T1000 (cell line): ENCODE measurements at regions not wholly inside any gene's neighbourhood (a gene's known extent, or its start where the extent isn't known, plus 50 kb on each side); places are given as distances from the start of the nearest gene placed in this dataset.
"Not testable (repeated sequence)": the region's sequence is repeated elsewhere in the genome, so short reads cannot be mapped to it uniquely, and the experiment has no call there.

ENCODE experiments used
- DNase-seq: peaks from one replicate; lab custom pipeline; 2025; ENCODE audit warnings: mixed read lengths; lab: John Stamatoyannopoulos, UW

DNA sequence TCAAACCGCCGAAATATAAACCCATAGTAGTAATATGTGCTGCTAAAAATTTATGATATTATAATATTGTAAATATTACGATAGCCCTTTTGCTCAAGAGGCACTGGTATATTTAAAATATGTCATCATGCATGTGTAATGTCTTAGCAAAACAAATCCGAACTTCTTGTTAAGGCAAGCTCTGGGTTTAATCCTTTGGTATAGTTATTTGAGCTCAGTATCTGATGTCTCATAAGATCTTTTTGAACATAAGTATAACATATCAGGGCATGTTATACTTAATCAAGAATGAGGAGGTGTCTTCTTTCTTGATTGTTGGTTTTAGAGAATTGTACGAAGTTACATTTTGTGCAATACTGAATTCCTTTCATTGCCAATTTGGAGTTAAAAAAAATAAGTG lies 154.1 kb upstream of the CBLB start:
- no peak for DNase-seq

DNA sequence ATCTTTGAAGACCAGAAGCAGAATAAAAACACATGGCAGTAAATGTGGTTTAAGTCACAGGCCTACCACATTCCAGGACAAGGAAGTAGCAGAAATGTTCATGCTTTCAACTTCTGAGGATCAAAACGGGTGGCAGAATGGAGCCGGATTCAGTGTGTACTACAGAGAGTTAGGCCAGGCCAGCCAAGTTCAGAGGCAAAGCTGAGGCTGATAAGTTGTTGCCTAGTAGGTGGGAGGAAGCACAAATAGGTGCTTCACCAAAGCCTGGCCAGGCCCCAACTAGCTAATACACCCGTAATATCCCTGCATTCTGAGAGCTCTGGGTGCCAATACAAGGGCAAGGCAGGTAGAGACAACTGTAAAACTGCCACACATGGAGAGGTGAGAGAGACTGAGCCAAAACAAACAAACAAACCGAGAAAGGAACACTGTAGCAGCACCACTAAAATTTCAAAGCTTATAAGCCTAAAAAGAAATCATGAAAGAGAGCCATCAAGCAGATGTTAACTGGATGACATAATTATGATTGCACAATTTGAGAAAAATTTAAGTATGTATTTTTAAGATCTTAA lies 156.4 kb upstream of the CBLB start:
- DNase-seq, result no peak

DNA sequence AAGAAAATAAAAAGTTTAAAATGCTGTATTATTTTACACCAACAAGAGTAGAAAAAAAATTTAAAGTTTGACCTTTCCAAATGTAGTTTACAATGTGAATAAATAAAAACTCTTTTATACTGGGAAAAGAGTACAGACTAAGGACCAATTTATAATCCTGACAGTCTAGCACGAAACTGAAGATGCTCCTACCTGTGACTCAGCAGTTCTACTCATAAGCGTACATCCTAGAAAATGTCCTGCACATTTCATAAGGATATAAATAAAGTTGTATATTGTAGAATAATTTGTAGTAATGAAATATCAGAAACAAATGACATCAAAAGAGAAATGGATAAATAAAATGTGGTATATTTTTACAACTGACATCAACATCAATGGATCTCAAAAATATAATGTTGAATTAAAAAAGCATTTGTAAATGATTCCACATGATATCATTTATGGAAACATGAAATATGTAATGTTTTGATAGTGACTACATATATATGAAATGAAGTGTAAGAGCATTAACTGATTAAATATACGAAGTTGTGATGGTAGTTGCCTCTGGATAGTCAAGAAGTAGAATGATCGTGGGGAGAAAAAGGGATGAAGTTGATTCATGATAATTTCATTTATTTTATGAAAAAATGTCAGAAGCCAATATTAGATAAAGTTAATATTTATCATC lies 161.3 kb upstream of the CBLB start:
- DNase-seq, result no peak

DNA sequence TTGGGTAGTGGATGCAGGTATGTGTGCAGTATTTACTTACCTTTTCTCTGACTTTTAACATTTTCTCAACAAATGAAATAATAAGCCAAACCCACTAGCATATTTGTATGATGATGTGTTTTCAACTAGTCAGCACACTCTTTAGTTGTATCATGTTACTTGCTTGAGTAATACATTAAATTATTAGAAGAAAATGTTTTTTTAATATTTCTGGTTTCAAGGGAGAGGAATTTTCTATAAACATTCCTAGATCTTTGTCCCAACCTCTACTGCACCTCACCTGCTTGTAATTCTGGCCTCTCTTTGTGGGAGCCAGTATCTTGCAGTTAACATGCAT lies 161.8 kb upstream of the CBLB start:
- no peak for DNase-seq

DNA sequence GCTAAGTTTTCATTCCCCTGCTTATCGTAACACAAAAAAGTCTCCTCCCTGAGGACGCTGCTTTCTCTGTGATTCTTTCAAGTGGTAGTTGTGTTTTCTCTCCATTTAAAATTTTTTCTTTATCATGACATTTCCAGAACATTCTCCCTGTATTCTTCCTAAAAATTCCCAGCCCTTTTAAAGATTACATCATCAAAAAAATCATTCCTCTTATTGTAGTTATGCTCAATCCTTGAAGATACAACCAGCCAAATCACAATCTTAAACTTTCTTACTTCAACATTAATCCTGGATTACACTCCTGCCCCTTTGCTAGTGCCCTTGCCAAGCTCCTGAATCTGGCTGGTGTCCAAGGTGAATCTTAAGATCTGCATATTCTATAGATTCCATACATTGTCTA lies 163.7 kb upstream of the CBLB start:
- no peak for DNase-seq

DNA sequence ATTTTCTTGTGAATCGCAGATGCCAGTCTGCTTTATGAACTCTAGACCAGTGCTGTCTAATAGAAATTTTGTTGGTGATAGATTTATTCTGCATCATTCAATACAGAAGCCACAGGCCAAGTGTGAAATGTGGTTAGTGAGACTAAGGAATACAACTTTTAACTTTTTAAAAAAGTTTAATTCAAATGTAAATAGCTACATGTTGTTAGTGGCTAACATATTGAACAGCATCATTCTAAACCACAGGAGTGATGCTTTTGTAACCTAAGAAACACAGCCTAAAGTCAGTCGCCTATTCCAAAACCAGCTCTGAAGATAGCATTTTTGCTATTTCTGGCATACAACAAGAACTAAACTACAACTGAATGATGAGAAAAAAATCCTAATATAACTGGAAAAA lies 164.8 kb upstream of the CBLB start:
- no peak for DNase-seq

DNA sequence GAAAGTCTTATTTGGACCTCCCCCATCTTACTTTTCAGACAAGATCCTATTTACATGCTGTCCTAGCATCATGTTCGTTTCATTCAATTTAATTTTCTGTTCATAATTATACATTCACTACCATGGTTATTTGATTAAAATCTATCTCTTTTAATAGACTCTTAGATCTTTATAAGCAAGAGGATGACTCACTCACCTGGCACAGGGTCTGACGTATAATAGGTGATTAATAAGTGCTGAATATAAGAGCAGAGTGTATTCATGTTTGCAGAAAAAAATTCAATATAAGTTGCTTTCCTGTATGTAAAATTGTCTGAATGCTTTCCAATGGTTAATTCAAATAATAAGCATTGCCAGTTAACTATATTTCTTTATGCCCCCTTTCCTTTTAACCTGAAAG lies 165.5 kb upstream of the CBLB start:
- no peak for DNase-seq

DNA sequence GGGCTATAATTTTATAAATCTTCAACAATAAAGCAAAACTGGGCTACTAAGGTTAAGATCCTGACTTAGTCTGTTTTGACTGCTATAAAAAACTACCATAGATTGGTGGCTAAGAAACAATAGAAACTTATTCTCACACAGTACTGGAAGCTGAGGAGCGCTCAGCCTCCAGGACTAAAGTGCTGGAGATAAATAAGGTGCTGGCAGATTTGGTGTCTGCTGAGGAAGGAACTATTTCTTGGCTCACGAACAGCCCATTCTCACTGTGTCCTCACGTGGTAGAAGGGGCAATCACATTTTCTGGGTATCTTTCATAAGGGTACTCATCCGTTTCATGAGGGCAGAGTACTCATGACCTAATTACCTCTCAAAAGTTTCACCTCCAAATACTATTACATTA lies 166.8 kb upstream of the CBLB start:
- DNase-seq, result no peak

DNA sequence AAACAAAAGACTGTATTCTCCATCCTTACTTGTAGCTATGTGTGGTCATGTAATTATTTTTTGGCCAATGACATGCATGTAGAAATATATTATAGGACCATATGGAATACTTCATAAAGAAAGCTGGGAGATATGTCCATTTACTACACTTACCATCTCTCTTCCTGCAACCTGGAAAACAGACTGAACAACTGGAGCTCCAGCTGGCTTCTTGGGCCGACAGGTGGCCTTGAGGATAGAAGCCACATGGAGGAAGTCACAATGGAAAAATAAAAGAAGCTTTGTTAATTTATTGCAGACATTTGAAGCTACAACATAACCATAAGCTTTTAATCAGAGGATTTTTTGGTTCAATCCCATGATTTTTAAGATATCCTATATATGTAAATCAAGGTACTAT lies 167.9 kb upstream of the CBLB start:
- no peak for DNase-seq

DNA sequence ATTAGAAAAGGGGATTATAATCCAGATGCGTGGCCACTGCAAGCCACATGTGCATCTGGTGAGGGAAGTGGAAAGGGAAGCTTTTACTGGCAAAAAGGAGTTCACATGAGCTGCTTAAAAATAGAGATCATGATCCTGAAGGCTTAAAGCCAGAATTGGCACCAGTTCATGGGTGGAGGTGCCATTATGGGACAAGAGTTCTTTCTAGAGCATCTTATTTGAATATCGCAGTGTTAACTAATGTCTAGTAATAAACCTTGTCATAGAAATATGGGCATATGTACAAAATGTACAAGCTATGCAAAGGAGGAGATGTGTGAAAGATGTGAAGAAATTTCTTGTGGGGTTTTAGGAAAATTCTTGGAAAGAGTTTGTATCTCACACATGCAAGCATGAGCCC lies 178.4 kb upstream of the CBLB start:
- DNase-seq, result no peak

DNA sequence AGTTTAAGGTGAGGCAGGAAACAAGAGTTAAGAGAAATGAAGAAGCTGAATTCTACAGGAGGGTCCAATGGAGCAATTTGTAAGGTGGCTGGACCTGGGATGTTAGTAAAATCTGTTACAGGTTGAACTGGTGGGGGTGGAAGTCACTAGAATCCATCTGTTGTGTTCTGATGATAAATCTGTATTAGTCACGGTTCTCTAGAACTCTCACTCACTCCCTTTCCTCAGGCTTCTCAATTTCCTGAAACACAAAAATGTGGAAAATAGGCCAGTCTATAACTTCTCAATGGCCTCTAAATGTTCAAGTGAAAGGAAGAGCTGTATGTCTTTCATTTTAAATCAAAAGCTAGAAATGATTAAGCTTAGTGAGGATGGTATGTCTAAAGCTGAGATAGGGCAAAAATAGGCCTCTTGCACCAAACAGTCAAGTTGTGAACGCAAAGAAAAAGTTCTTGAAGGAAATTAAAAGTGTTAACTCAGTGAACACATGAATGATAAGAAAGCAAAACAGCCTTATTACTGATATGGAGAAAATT lies 180.2 kb upstream of the CBLB start:
- no peak for DNase-seq

DNA sequence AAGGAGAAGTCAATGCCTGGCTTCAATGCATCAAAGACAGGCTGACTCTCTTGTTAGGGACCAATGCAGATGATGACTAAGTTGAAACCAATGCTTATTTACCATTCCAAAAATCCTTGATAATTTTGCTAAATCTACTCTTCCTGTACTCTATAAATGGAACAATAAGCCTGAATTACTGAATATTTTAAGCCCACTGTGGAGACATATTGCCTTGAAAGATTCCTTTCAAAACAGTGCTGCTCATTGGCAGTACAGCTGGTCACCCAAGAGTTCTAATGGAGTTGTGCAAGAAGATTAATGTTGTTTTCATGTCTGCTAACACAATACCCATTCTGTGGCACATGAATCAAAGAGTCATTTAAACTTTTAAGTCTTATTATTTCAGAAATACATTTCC lies 181.0 kb upstream of the CBLB start:
- DNase-seq, result no peak

DNA sequence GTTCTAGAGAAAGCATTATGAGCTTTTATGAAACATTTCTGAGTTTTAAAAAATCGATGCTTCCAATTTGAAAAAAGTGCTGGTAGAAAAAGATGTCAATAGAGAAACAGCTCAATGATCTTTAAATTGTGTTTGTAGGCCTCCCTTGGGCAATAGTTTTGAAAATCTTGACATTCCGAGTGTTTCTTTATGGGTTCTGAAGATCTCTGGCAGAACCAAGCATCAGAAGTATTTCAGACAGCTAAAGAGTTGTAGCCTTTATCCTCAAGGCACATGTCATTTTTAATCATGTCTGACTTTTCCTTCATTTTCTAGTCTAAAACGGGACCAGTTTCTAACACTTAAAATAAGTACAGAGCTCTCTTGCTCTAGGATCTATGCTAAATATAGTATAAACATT lies 188.1 kb upstream of the CBLB start:
- DNase-seq, result no peak

DNA sequence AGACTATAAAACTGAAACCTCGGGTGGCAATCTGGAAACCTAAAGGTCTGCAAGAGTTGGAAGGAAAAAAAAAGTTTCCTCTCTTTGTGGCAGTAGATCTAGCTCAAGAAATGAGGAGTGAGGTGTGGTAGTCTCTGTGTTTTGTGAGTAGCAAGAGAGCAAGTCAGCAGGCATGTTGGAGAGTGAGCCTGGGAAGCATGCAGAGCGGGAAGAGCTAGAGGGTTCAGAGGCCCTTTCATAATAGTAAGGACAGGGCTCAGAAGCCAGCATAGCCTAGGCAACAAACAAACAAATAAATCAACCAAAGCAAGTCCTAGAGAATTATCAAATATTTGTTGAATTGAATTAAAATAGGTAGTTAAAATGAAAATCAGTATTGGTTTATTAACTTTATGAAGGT lies 189.7 kb upstream of the CBLB start:
- no peak for DNase-seq

DNA sequence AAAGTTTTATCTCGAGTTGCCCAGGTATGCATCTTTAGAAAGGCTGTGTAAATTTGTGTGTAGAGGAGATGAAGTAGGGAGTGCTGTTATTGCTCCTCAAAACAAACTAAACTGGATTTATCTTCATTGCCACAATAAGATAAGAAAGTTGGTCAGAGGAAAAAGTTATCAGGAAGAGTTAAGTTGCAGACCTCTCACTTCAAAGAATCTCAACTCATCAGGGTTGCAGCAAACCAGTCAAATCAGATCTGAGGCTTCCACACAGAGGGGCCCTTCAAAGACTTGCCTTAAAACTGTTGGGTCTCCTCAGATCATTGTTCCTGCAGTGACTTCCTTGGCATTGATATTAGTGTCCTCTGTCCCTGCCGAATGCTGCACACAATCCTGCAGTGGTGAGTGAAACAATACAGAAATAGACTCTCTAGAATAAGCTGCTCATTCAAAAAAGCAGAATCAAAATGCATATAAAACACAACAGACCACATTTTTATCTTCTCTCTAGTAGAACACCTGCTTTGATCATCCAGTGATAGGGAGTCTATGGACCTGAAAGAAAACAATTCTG lies 191.2 kb upstream of the CBLB start:
- no peak for DNase-seq

DNA sequence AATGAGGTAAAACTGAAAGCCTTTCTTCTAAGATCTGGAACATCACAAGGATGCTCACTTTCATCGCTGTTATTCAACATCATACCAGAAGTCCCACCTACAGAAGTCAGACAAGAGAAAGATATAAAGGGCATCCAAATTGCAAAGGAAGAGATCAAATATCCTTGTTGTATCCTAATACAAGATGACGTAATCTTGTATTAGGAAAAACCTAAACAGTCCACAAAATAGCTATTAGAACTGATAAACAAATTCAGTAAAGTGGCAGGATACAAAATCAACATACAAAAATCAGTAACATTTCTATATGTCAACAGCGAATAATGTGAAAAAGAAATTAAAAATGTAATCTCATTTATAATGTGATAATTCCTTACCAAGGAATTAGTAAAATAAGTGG lies 195.1 kb upstream of the CBLB start:
- no peak for DNase-seq

DNA sequence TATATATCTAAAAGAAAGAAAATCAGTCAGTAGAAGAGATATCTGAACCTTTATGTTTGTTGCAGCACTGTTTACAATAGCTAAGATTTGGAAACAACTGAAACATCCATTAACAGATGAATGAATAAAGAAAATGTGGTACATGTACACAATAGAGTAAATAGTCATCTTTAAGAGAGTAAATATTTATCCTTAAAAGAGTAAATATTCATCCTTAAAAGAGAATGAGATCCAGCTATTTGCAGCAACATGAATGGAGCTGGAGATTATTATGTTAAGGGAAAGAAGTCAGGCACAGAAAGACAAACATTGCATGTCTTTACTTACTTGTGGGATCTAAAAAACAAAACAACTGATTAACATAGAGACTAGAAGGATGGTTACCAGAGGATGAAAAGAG lies 197.0 kb upstream of the CBLB start:
- DNase-seq, result no peak

DNA sequence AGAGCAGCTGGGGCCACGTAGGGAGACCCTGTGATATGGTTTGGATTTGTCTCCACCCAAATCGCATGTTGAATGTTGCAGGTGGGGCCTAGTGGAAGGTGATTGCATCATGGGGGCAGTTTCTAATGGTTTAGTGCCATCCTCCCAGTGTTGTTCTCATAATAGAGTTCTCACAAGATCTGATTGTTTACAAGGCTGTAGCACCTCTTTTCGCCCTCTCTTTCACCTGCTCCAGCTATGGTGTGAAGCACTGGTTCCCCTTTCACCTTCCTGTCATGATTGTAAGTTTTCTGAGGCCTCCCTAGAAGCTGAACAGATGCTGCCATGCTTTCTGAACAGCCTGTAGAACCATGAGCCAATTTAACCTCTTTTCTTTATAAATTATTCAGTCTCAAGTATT lies 198.9 kb upstream of the CBLB start:
- DNase-seq, result no peak

DNA sequence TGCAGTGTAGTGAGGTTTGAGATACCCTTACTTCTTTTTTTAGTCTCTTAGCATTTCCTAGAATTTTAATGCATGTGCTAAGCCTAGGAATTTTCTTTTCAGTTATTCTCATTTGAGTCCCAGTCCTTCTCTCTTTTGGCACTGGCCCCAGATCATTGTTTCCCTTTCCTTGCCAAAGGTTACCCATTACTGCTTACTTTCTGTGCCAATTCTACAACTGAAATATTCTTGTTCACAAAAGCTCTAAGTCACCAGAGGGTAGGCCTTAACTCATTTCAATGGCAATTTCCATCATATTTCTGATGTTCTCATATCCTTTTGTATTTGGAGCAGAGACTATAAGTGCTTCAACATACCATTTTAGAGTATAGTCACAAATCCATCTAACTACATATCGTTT lies 199.6 kb upstream of the CBLB start:
- no peak for DNase-seq

DNA sequence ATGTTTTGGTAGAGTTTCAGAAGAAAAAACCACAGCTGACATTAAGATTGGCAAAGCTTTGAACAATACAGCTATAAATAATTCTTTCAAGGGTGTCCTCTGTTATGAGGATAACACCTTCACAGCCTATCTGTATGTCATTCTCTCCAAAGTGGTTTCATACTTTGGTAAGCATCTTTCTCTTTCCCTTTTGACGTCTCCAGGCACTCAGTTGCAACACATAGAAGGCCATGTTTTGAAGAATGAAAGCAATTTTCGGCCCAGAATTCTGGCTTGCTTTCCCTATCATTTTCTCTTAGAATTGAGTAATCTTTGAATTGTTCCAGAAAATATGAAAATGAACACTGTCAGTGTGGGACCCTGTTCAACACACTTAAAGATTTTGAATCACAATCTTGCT lies 200.0 kb upstream of the CBLB start:
- DNase-seq, result no peak

DNA sequence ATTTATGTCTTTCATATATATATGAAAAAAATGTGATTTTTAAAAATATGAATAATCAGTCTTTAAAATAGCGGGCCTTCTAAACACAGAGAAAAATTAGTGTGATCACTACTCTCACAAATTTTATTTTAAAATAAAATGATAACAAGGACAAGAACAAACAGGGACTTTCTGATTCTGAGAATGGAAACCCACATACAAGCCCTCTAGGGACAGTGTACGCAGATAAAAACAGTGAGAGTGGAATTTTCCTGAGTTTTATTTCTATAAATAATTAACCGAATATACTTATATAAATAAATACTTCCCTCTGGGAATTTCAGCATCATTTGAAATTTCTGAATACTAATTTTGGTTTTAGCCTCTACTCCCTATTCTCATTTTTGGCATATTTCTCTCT lies 201.4 kb upstream of the CBLB start:
- no peak for DNase-seq

DNA sequence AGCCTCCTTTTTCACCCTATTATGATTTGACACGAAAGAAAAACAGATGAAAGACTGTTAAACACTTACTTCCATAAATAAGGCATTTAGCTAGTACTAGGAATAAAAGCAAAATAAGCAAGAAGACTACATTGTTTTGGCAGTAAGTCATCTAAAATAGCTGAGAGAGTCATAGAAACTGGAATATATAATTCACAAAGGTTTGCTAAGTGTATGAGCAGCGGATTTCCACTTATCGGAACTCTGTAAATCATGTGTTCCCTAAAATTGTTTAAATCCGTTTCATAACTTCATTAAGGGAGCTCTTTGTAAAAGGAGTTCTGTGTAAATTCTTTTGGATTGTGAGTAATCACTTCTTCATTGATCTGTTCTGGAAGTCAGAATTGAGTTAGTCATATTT lies 202.5 kb upstream of the CBLB start:
- no peak for DNase-seq

DNA sequence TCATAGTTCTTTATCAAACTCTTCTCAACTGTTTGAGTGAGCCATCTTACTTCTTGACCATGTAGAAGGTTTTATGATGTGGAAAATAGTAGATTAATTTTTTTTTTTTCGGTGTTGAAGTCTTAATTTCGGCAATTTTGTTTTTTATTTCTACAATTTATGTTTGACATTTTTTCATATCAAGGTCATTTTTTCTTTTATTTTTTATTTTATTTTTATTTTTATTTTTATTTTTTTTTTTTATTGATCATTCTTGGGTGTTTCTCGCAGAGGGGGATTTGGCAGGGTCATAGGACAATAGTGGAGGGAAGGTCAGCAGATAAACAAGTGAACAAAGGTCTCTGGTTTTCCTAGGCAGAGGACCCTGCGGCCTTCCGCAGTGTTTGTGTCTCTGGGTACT lies 203.8 kb upstream of the CBLB start:
- DNase-seq, result not testable (repeated sequence)

DNA sequence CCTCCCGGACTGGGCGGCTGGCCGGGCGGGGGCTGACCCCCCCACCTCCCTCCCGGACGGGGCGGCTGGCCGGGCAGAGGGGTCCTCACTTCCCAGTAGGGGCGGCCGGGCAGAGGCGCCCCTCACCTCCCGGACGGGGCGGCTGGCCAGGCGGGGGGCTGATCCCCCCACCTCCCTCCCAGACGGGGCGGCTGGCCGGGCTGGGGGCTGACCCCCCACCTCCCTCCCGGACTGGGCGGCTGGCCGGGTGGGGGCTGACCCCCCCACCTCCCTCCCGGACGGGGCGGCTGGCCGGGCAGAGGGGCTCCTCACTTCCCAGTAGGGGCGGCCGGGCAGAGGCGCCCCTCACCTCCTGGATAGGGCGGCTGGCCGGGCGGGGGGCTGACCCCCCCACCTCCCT lies 205.0 kb upstream of the CBLB start:
- DNase-seq, result not testable (repeated sequence)
